H1 (cell line): ENCODE measurements at regions not wholly inside any gene's neighbourhood (a gene's known extent, or its start where the extent isn't known, plus 50 kb on each side); places are given as distances from the start of the nearest gene placed in this dataset.

Experiments
- CTCF ChIA-PET: fragments of 300-600 bp; sonication (Branson Sonifier 250); formaldehyde crosslinking; loops from one replicate; lab custom pipeline; 2021; ENCODE audit not compliant: partially characterized antibody; lab: Charles Lee
- POLR2A ChIA-PET: fragments of 300-600 bp; sonication (Branson Sonifier 250); formaldehyde crosslinking; loops from one replicate; lab custom pipeline; 2021; ENCODE audit warnings: inconsistent platforms; ENCODE audit not compliant: partially characterized antibody; lab: Charles Lee
- DNase-seq, 2 experiments: peaks; one replicate each; pipeline versions ENCODE4 v3.0.0 to v3.0.0-alpha.2; 2010 to 2022; ENCODE audit warnings: low spot score in 2 of 2, low read depth in 1 of 2, mixed read lengths in 1 of 2
- FAIRE-seq: peaks from 2 replicates; lab custom pipeline; 2011; peaks lifted over from hg19 to GRCh38; lab: Jason Lieb, UNC
- H2AFZ ChIP-seq: 2 replicates; pipeline ENCODE4 v1.8.1; 2012; ENCODE audit warnings: low read length, inconsistent platforms
- H2AK5ac ChIP-seq: 2 replicates; pipeline ENCODE4 v1.6.1; 2013; ENCODE audit warnings: low read depth, low read length
- H2BK120ac ChIP-seq: replicated peaks from 2 replicates; pipeline ENCODE3; 2013; ENCODE audit warnings: low read depth, low read length, inconsistent platforms
- H2BK12ac ChIP-seq: 2 replicates; pipeline ENCODE4 v1.6.1; 2013; ENCODE audit warnings: low read depth, low read length
- H2BK15ac ChIP-seq: 2 replicates; pipeline ENCODE4 v1.6.1; 2013; ENCODE audit warnings: low read length
- H2BK20ac ChIP-seq: 2 replicates; pipeline ENCODE4 v1.6.1; 2013; ENCODE audit warnings: low read length
- H2BK5ac ChIP-seq: 2 replicates; pipeline ENCODE4 v1.6.1; 2013; ENCODE audit warnings: low read depth, low read length
- H3K14ac ChIP-seq: 2 replicates; pipeline ENCODE4 v1.6.1; 2013; ENCODE audit warnings: inconsistent platforms; ENCODE audit not compliant: insufficient read length
- H3K18ac ChIP-seq: 2 replicates; pipeline ENCODE4 v1.6.1; 2013; ENCODE audit warnings: low read length; ENCODE audit errors: extremely low read depth
- H3K23ac ChIP-seq: 2 replicates; pipeline ENCODE4 v1.6.1; 2013; ENCODE audit warnings: inconsistent platforms; ENCODE audit not compliant: insufficient read length
- H3K23me2 ChIP-seq: 2 replicates; pipeline ENCODE4 v1.6.1; 2013; ENCODE audit warnings: low read depth, low read length
- H3K27ac ChIP-seq: 2 replicates; pipeline ENCODE4 v1.6.1; 2011; ENCODE audit warnings: low read depth, low read length, inconsistent platforms
- H3K27me3 ChIP-seq, 4 experiments: replicated peaks in 1 of 4; 1 replicate in 1 of 4; 2 replicates in 3 of 4; pipeline versions ENCODE4 v1.6.1 to v1.8.1; 2011 to 2013; ENCODE audit warnings: low read length in 3 of 4, mild to moderate bottlenecking in 3 of 4, inconsistent platforms in 2 of 4, mixed read lengths in 2 of 4, moderate library complexity in 1 of 4; ENCODE audit not compliant: control insufficient read depth in 3 of 4, insufficient read depth in 3 of 4; ENCODE audit errors: extremely low read depth in 1 of 4
- H3K36me3 ChIP-seq, 4 experiments: 2 replicates each; pipeline versions ENCODE4 v1.6.1 to v1.8.1; 2011 to 2013; ENCODE audit warnings: mild to moderate bottlenecking in 4 of 4, low read length in 3 of 4, moderate library complexity in 2 of 4, control low read depth in 1 of 4, inconsistent platforms in 1 of 4; ENCODE audit not compliant: insufficient read depth in 4 of 4, control insufficient read depth in 2 of 4
- H3K4ac ChIP-seq: replicated peaks from 2 replicates; pipeline ENCODE3; 2013; ENCODE audit warnings: low read length, low read depth, mixed read lengths, inconsistent platforms; ENCODE audit not compliant: insufficient read length
- H3K4me1 ChIP-seq, 4 experiments: replicated peaks in 1 of 4; 1 replicate in 1 of 4; 2 replicates in 3 of 4; pipeline versions ENCODE4 v1.6.1 to v1.8.1; 2011 to 2013; ENCODE audit warnings: low read length in 3 of 4, inconsistent platforms in 2 of 4, mixed read lengths in 1 of 4; ENCODE audit not compliant: insufficient read depth in 4 of 4, control insufficient read depth in 3 of 4
- H3K4me2 ChIP-seq, 2 experiments: 2 replicates each; pipeline versions ENCODE4 v1.6.1 to v1.8.1; 2011 to 2013; ENCODE audit warnings: low read depth in 2 of 2, low read length in 2 of 2, control low read depth in 1 of 2, inconsistent platforms in 1 of 2, mild to moderate bottlenecking in 1 of 2; ENCODE audit not compliant: insufficient read depth in 1 of 2
- H3K4me3 ChIP-seq, 4 experiments: fragments of 200-600, 300-600 bp in 1 of 4; sonication (generic), shearing (Covaris generic), sonication (Bioruptor Twin) in 1 of 4; 2 replicates each; pipeline versions ENCODE4 v1.5.1 to v1.8.1; 2011 to 2016; ENCODE audit warnings: low read length in 4 of 4, low read depth in 3 of 4, control low read depth in 2 of 4, inconsistent platforms in 2 of 4, mild to moderate bottlenecking in 2 of 4, mixed read lengths in 1 of 4, moderate library complexity in 1 of 4; ENCODE audit not compliant: insufficient read depth in 2 of 4; ENCODE audit errors: extremely low read depth in 1 of 4
- H3K56ac ChIP-seq: replicated peaks from 2 replicates; pipeline ENCODE3; 2013; ENCODE audit warnings: low read depth, mild to moderate bottlenecking, mixed read lengths, low read length, inconsistent platforms; ENCODE audit not compliant: insufficient read length
- H3K79me1 ChIP-seq: 2 replicates; pipeline ENCODE4 v1.6.1; 2013; ENCODE audit warnings: low read depth, low read length, control low read depth
- H3K79me2 ChIP-seq, 2 experiments: 2 replicates each; pipeline versions ENCODE4 v1.6.1 to v1.8.1; 2012 to 2013; ENCODE audit warnings: low read length in 2 of 2, mild to moderate bottlenecking in 2 of 2, inconsistent platforms in 1 of 2; ENCODE audit not compliant: insufficient read depth in 2 of 2, control insufficient read depth in 1 of 2
- H3K9ac ChIP-seq, 4 experiments: replicated peaks in 1 of 4; 1 replicate in 1 of 4; 2 replicates in 3 of 4; pipeline versions ENCODE4 v1.6.1 to v1.8.1; 2011 to 2013; ENCODE audit warnings: low read depth in 3 of 4, low read length in 3 of 4, control low read depth in 2 of 4, mild to moderate bottlenecking in 2 of 4, moderate library complexity in 2 of 4, inconsistent platforms in 1 of 4; ENCODE audit errors: extremely low read depth in 1 of 4
- H3K9me3 ChIP-seq, 2 experiments: 2 replicates each; pipeline versions ENCODE4 v1.6.1 to v1.8.1; 2012 to 2013; ENCODE audit warnings: mild to moderate bottlenecking in 2 of 2, moderate library complexity in 2 of 2, control low read depth in 1 of 2, inconsistent platforms in 1 of 2, low read depth in 1 of 2, low read length in 1 of 2, mixed read lengths in 1 of 2; ENCODE audit not compliant: insufficient read depth in 2 of 2
- H4K20me1 ChIP-seq, 2 experiments: replicated peaks in 1 of 2; 2 replicates each; pipeline versions ENCODE3 to v1.8.1; 2011 to 2013; ENCODE audit warnings: inconsistent platforms in 2 of 2, low read length in 2 of 2, mild to moderate bottlenecking in 1 of 2; ENCODE audit not compliant: insufficient read depth in 2 of 2, control insufficient read depth in 1 of 2
- H4K5ac ChIP-seq: 2 replicates; pipeline ENCODE4 v1.6.1; 2013; ENCODE audit warnings: low read length, low read depth, mixed read lengths, inconsistent platforms; ENCODE audit not compliant: insufficient read length
- H4K8ac ChIP-seq: 2 replicates; pipeline ENCODE4 v1.8.0; 2013; ENCODE audit warnings: mild to moderate bottlenecking, moderate library complexity, low read length, inconsistent platforms; ENCODE audit not compliant: insufficient read depth; ENCODE audit errors: extremely low read depth
- H4K91ac ChIP-seq: replicated peaks from 2 replicates; pipeline ENCODE3; 2013; ENCODE audit warnings: low read length, mixed read lengths, inconsistent platforms; ENCODE audit not compliant: insufficient read length
- CEBPB ChIP-seq: IDR thresholded peaks from 2 replicates; pipeline ENCODE4 v1.6.1; 2012; ENCODE audit warnings: low read depth, low read length
- CREB1 ChIP-seq: IDR thresholded peaks from 2 replicates; pipeline ENCODE4 v1.6.1; 2012; ENCODE audit warnings: inconsistent platforms
- HDAC6 ChIP-seq: IDR thresholded peaks from one replicate; pipeline ENCODE4 v1.7.1; 2012; ENCODE audit warnings: low read depth, mild to moderate bottlenecking, inconsistent platforms, low read length, moderate library complexity
- KDM5A ChIP-seq: fragments of 200-600 bp; IDR thresholded peaks from 2 replicates; pipeline ENCODE4 v1.7.1; 2012; ENCODE audit warnings: mild to moderate bottlenecking, low read length, inconsistent platforms, mixed read lengths
- NANOG ChIP-seq: IDR thresholded peaks from 2 replicates; pipeline ENCODE4 v1.6.1; 2011; ENCODE audit warnings: low read length, low read depth, mild to moderate bottlenecking, inconsistent platforms; ENCODE audit not compliant: insufficient read depth, poor library complexity, severe bottlenecking
- POU5F1 ChIP-seq: IDR thresholded peaks from 2 replicates; pipeline ENCODE4 v1.6.1; 2011; ENCODE audit warnings: low read depth, mild to moderate bottlenecking, low read length, moderate library complexity
- RAD21 ChIP-seq, 2 experiments: IDR thresholded peaks in 1 of 2; conservative IDR thresholded peaks in 1 of 2; 2 replicates each; pipeline ENCODE4 v1.6.1; 2011; ENCODE audit warnings: low read depth in 2 of 2, low read length in 2 of 2, improper control_type of control experiment in 1 of 2, inconsistent platforms in 1 of 2, mild to moderate bottlenecking in 1 of 2, moderate library complexity in 1 of 2
- SIN3A ChIP-seq, 2 experiments: IDR thresholded peaks in 1 of 2; conservative IDR thresholded peaks in 1 of 2; 2 replicates each; pipeline ENCODE4 v1.6.1; 2011 to 2012; ENCODE audit warnings: low read length in 2 of 2, improper control_type of control experiment in 1 of 2, low read depth in 1 of 2, mild to moderate bottlenecking in 1 of 2
- SIRT6 ChIP-seq: IDR thresholded peaks from one replicate; pipeline ENCODE4 v1.7.1; 2012; ENCODE audit warnings: low read length, inconsistent platforms
- SP1 ChIP-seq: IDR thresholded peaks from 2 replicates; pipeline ENCODE4 v1.6.1; 2011; ENCODE audit warnings: low read depth, low read length
- SP2 ChIP-seq: IDR thresholded peaks from 2 replicates; pipeline ENCODE4 v1.6.1; 2012; ENCODE audit warnings: mild to moderate bottlenecking, low read length, inconsistent platforms
- USF2 ChIP-seq: IDR thresholded peaks from 2 replicates; pipeline ENCODE4 v1.6.1; 2011; ENCODE audit warnings: low read length, improper control_type of control experiment
- WGBS, 2 experiments: shearing (Covaris generic) in 1 of 2; methylation state at CpG; one replicate each; pipeline versions ENCODE4 v1.1.6 to v1.1.7; 2013 to 2015; ENCODE audit warnings: low lambda C conversion rate in 2 of 2, mixed read lengths in 2 of 2, inconsistent platforms in 1 of 2, low coverage in 1 of 2, missing lambda C conversion rate in 1 of 2; ENCODE audit not compliant: insufficient replicate concordance in 2 of 2, insufficient coverage in 1 of 2, insufficient read length in 1 of 2; ENCODE audit errors: extremely low coverage in 1 of 2, missing lambda C conversion rate in 1 of 2; 5-methylcytosine and 5-hydroxymethylcytosine counted together

GRCh38 chr18:78069784-78070664 is 820.4 kb downstream of the GALR1 start:
- 89% methylated on average over 13 of the region's 13 CpGs; no CpG with 5 or more reads in 1 of the 2 experiments for WGBS, 2 experiments
- H3K4me2 ChIP-seq, result no peak overlapping the region
- CTCF ChIA-PET, result no interaction called here
- TF ChIP-seq POU5F1 (no peak), CEBPB (no peak), NANOG (no peak), SIN3A (conservative IDR thresholded peaks at IDR 0.05 in 1 of 2, IDR thresholded peaks at IDR 0.05 in 1 of 2; ENCODE audit: low read depth in 1 of 2, low read length in 2 of 2) (no peak), RAD21 (IDR thresholded peaks at IDR 0.05 in 1 of 2, conservative IDR thresholded peaks at IDR 0.05 in 1 of 2; ENCODE audit: low read depth in 2 of 2, low read length in 2 of 2) (no peak), HDAC6 (no peak), SIRT6 (no peak), SP1 (no peak), SP2 (no peak), USF2 (no peak), KDM5A (no peak), CREB1 (no peak)

More at GRCh38 chr18:78069784-78070664, 820.4 kb downstream of the GALR1 start:
- Histone ChIP-seq H3K27me3 (no peaks in the 10 kb centered on the region), H4K91ac (no peak overlapping the region), H3K79me2 (no peaks in the 10 kb centered on the region), H4K5ac (no peak overlapping the region), H2AK5ac (no peak overlapping the region), H2BK5ac (no peak overlapping the region), H2BK20ac (no peak overlapping the region), H3K79me1 (no peaks in the 10 kb centered on the region), H4K20me1 (no peaks in the 10 kb centered on the region), H4K8ac (no peak overlapping the region; the same call in 1 of the 2 replicates), H3K23ac (no peak overlapping the region), H3K9ac (no peak overlapping the region), H3K27ac (no peak overlapping the region), H3K56ac (no peak overlapping the region), H2BK12ac (no peak overlapping the region), H3K4me3 (no peak overlapping the region), H3K14ac (no peak overlapping the region), H3K23me2 (no peaks in the 10 kb centered on the region), H2BK120ac (no peak overlapping the region), H2BK15ac (no peak overlapping the region), H3K18ac (no peak overlapping the region), H3K36me3 (no peaks in the 10 kb centered on the region; a peak in 1 of 8 replicates), H3K4ac (no peak overlapping the region), H3K4me1 (0 out of 7 replicates have a peak, but pooled peaks cover 0 to 2% (median 0%) of the 10 kb centered on the region in 4 experiments), H2AFZ (no peak overlapping the region), H3K9me3 (peaks cover 0 to 7% of the 10 kb centered on the region in 2 experiments; a peak in 1 of 4 replicates)
- DNase-seq (no peak), FAIRE-seq (no peak)
- POLR2A ChIA-PET, result no interaction called here
